Activated CD8-positive, alpha-beta memory T cell treated with anti-CD3 and anti-CD28 coated beads for 48 hours (primary cell): ENCODE measurements at regions not wholly inside any gene's neighbourhood (a gene's known extent, or its start where the extent isn't known, plus 50 kb on each side); places are given as distances from the start of the nearest gene placed in this dataset.
"Not testable (repeated sequence)": the region's sequence is repeated elsewhere in the genome, so short reads cannot be mapped to it uniquely, and the experiment has no call there.

Experiments
- DNase-seq, 3 experiments: peaks; one replicate each; pipeline ENCODE4 v3.0.0-alpha.2; 2020; ENCODE audit warnings: low read depth in 2 of 3, low spot score in 2 of 3

GRCh38 chr6:15956205-15957106 lies 172.4 kb upstream of the MYLIP start:
- DNase-seq = no peak

- DNase-seq = no peak
Measured at GRCh38 chr6:15955484-15955883, 173.4 kb upstream of the MYLIP start.

GRCh38 chr6:15953152-15953880 lies 175.6 kb upstream of the MYLIP start:
- no peak for DNase-seq

GRCh38 chr6:15952231-15953151 lies 176.4 kb upstream of the MYLIP start:
- no peak for DNase-seq

GRCh38 chr6:15950962-15951569 lies 177.8 kb upstream of the MYLIP start:
- no peak for DNase-seq

- no peak for DNase-seq
Measured at GRCh38 chr6:15949982-15950381, 178.9 kb upstream of the MYLIP start.

GRCh38 chr6:15948930-15949900 lies 179.7 kb upstream of the MYLIP start:
- DNase-seq = no peak

GRCh38 chr6:15947923-15948322 lies 181.0 kb upstream of the MYLIP start:
- no peak for DNase-seq

GRCh38 chr6:15947436-15947835 lies 181.4 kb upstream of the MYLIP start:
- no peak for DNase-seq

GRCh38 chr6:15946701-15947385 lies 182.0 kb upstream of the MYLIP start:
- no peak for DNase-seq

- no peak for DNase-seq
Measured at GRCh38 chr6:15945593-15946159, 183.2 kb upstream of the MYLIP start.

- DNase-seq = no peak
Measured at GRCh38 chr6:15943423-15943822, 185.5 kb upstream of the MYLIP start.

- no peak for DNase-seq
Measured at GRCh38 chr6:15941168-15941567, 187.7 kb upstream of the MYLIP start.

- no peak for DNase-seq
Measured at GRCh38 chr6:15938107-15938506, 190.8 kb upstream of the MYLIP start.

GRCh38 chr6:15937602-15938001 lies 191.3 kb upstream of the MYLIP start:
- no peak for DNase-seq

GRCh38 chr6:15936503-15936902 lies 192.4 kb upstream of the MYLIP start:
- no peak for DNase-seq

- DNase-seq = no peak
Measured at GRCh38 chr6:15935661-15936060, 193.2 kb upstream of the MYLIP start.

- DNase-seq = not testable (repeated sequence)
Measured at GRCh38 chr6:15931697-15932096, 197.2 kb upstream of the MYLIP start.

GRCh38 chr6:15930207-15930606 lies 198.7 kb upstream of the MYLIP start:
- no peak for DNase-seq
